Liver (tissue), 3 donors: ENCODE measurements at regions not wholly inside any gene's neighbourhood (a gene's known extent, or its start where the extent isn't known, plus 50 kb on each side); places are given as distances from the start of the nearest gene placed in this dataset.

Source experiments
- FOXA2 ChIP-seq: IDR thresholded peaks from 2 replicates; pipeline ENCODE4 v1.6.1; 2016; ENCODE audit warnings: antibody characterized with exemption
- NR2F2 ChIP-seq: IDR thresholded peaks from 2 replicates; pipeline ENCODE4 v1.6.1; 2016; ENCODE audit warnings: antibody characterized with exemption
- SP1 ChIP-seq: IDR thresholded peaks from 2 replicates; pipeline ENCODE4 v1.6.1; 2018; ENCODE audit warnings: antibody characterized with exemption, mild to moderate bottlenecking
- TAF1 ChIP-seq: conservative IDR thresholded peaks from 2 replicates; pipeline ENCODE4 v1.6.1; 2016; ENCODE audit warnings: antibody characterized with exemption, mild to moderate bottlenecking
- YY1 ChIP-seq: IDR thresholded peaks from 2 replicates; pipeline ENCODE4 v1.6.1; 2016; ENCODE audit warnings: antibody characterized with exemption, mild to moderate bottlenecking
- TF ChIP-seq, protein P1 (sequence below): fragments of 150-350 bp; IDR thresholded peaks from 2 replicates; pipeline ENCODE4 v1.5.1; 2017; ENCODE audit warnings: improper control_type of control experiment, low read depth, low read length; ENCODE audit not compliant: missing input control
- TF ChIP-seq, protein P2 (sequence below): IDR thresholded peaks from 2 replicates; pipeline ENCODE4 v1.6.1; 2016; ENCODE audit warnings: antibody characterized with exemption, mild to moderate bottlenecking
- donor health status: healthy.
- donor health status: healthy.

DNA sequence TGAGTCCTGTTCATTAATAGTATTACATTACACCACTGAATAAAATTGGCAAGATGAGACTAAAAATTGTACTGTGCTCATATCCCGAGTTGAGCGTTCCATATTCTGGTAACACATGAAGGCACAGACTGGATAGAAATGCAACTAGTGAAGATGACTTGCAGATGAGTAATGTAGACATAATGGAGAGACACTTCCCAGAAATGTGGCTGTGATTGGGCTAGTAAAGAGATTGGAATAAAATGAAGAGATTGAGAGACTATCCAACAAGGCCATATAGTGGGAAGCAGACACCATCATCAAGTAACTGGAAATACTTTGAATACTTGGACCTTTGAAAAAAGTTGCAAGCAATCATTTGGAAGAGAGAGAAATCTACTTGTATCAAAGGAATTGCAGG is 77.3 kb downstream of the DCAF8L1 start:
- TF ChIP-seq, protein P1, sequence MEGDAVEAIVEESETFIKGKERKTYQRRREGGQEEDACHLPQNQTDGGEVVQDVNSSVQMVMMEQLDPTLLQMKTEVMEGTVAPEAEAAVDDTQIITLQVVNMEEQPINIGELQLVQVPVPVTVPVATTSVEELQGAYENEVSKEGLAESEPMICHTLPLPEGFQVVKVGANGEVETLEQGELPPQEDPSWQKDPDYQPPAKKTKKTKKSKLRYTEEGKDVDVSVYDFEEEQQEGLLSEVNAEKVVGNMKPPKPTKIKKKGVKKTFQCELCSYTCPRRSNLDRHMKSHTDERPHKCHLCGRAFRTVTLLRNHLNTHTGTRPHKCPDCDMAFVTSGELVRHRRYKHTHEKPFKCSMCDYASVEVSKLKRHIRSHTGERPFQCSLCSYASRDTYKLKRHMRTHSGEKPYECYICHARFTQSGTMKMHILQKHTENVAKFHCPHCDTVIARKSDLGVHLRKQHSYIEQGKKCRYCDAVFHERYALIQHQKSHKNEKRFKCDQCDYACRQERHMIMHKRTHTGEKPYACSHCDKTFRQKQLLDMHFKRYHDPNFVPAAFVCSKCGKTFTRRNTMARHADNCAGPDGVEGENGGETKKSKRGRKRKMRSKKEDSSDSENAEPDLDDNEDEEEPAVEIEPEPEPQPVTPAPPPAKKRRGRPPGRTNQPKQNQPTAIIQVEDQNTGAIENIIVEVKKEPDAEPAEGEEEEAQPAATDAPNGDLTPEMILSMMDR, result no peak
- TF ChIP-seq FOXA2 (no peak), SP1 (no peak), TAF1 (no peak), NR2F2 (no peak), YY1 (no peak)
- TF ChIP-seq, protein P2, sequence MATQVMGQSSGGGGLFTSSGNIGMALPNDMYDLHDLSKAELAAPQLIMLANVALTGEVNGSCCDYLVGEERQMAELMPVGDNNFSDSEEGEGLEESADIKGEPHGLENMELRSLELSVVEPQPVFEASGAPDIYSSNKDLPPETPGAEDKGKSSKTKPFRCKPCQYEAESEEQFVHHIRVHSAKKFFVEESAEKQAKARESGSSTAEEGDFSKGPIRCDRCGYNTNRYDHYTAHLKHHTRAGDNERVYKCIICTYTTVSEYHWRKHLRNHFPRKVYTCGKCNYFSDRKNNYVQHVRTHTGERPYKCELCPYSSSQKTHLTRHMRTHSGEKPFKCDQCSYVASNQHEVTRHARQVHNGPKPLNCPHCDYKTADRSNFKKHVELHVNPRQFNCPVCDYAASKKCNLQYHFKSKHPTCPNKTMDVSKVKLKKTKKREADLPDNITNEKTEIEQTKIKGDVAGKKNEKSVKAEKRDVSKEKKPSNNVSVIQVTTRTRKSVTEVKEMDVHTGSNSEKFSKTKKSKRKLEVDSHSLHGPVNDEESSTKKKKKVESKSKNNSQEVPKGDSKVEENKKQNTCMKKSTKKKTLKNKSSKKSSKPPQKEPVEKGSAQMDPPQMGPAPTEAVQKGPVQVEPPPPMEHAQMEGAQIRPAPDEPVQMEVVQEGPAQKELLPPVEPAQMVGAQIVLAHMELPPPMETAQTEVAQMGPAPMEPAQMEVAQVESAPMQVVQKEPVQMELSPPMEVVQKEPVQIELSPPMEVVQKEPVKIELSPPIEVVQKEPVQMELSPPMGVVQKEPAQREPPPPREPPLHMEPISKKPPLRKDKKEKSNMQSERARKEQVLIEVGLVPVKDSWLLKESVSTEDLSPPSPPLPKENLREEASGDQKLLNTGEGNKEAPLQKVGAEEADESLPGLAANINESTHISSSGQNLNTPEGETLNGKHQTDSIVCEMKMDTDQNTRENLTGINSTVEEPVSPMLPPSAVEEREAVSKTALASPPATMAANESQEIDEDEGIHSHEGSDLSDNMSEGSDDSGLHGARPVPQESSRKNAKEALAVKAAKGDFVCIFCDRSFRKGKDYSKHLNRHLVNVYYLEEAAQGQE, result no peak
